ENCODE measurements at regions not wholly inside any gene's neighbourhood (a gene's known extent, or its start where the extent isn't known, plus 50 kb on each side); places are given as distances from the start of the nearest gene placed in this dataset.

- no peaks in the 10 kb centered on the region for H3K27me3 Mint-ChIP-seq
- H3K36me3 Mint-ChIP-seq (ENCODE audit: low read depth): no peaks in the 10 kb centered on the region
- H3K4me1 Mint-ChIP-seq: no peaks in the 10 kb centered on the region
- no peaks in the 10 kb centered on the region for H3K9me3 Mint-ChIP-seq
- ChIA-PET POLR2A (no interaction called here), CTCF (no interaction called here)
- no peak overlapping the region for H3K4me3 Mint-ChIP-seq
- no peak overlapping the region for H3K27ac Mint-ChIP-seq
- DNase-seq: no peak
Observed at GRCh38 chr7:19623676-19624075, 85.2 kb downstream of the POLR1F start.

GRCh38 chr7:19621740-19622139 is 87.1 kb downstream of the POLR1F start:
- H3K27ac Mint-ChIP-seq: no peak overlapping the region
- no peaks in the 10 kb centered on the region for H3K4me1 Mint-ChIP-seq
- no peaks in the 10 kb centered on the region for H3K36me3 Mint-ChIP-seq (ENCODE audit: low read depth)
- no peaks in the 10 kb centered on the region for H3K27me3 Mint-ChIP-seq
- H3K4me3 Mint-ChIP-seq: no peak overlapping the region
- no peaks in the 10 kb centered on the region for H3K9me3 Mint-ChIP-seq
- ChIA-PET POLR2A (no interaction called here), CTCF (no interaction called here)
- no peak for DNase-seq

GRCh38 chr7:19620470-19620869 is 88.4 kb downstream of the POLR1F start:
- CTCF ChIA-PET: no interaction called here
- H3K4me1 Mint-ChIP-seq: no peaks in the 10 kb centered on the region
- no peak for DNase-seq
- no peak overlapping the region for H3K4me3 Mint-ChIP-seq
- H3K9me3 Mint-ChIP-seq: no peaks in the 10 kb centered on the region
- H3K27me3 Mint-ChIP-seq: no peaks in the 10 kb centered on the region
- POLR2A ChIA-PET: no interaction called here
- no peak overlapping the region for H3K27ac Mint-ChIP-seq
- H3K36me3 Mint-ChIP-seq (ENCODE audit: low read depth): no peaks in the 10 kb centered on the region

- no peaks in the 10 kb centered on the region for H3K27me3 Mint-ChIP-seq
- H3K27ac Mint-ChIP-seq: no peak overlapping the region
- DNase-seq: no peak
- H3K36me3 Mint-ChIP-seq (ENCODE audit: low read depth): no peaks in the 10 kb centered on the region
- no peak overlapping the region for H3K4me3 Mint-ChIP-seq
- ChIA-PET CTCF (no interaction called here), POLR2A (no interaction called here)
- H3K4me1 Mint-ChIP-seq: no peaks in the 10 kb centered on the region
- no peaks in the 10 kb centered on the region for H3K9me3 Mint-ChIP-seq
Observed at GRCh38 chr7:19619122-19619521, 89.7 kb downstream of the POLR1F start.

GRCh38 chr7:19617901-19618300 is 90.9 kb downstream of the POLR1F start:
- Mint-ChIP-seq H3K27ac (no peak overlapping the region), H3K4me3 (no peak overlapping the region), H3K27me3 (no peaks in the 10 kb centered on the region), H3K4me1 (no peaks in the 10 kb centered on the region), H3K9me3 (no peaks in the 10 kb centered on the region), H3K36me3 (ENCODE audit: low read depth) (no peaks in the 10 kb centered on the region)
- DNase-seq: no peak
- POLR2A ChIA-PET: no interaction called here
- CTCF ChIA-PET: no interaction called here

GRCh38 chr7:19610194-19610943 is 98.5 kb downstream of the POLR1F start:
- no peak overlapping the region for H3K4me3 Mint-ChIP-seq
- no peaks in the 10 kb centered on the region for H3K9me3 Mint-ChIP-seq
- H3K4me1 Mint-ChIP-seq: no peaks in the 10 kb centered on the region
- H3K27ac Mint-ChIP-seq: no peak overlapping the region
- no peaks in the 10 kb centered on the region for H3K36me3 Mint-ChIP-seq (ENCODE audit: low read depth)
- ChIA-PET CTCF (no interaction called here), POLR2A (no interaction called here)
- DNase-seq: no peak
- H3K27me3 Mint-ChIP-seq: no peaks in the 10 kb centered on the region

- Mint-ChIP-seq H3K36me3 (ENCODE audit: low read depth) (no peaks in the 10 kb centered on the region), H3K27ac (no peak overlapping the region), H3K4me3 (no peak overlapping the region), H3K9me3 (no peaks in the 10 kb centered on the region), H3K4me1 (no peaks in the 10 kb centered on the region), H3K27me3 (no peaks in the 10 kb centered on the region)
- POLR2A ChIA-PET: no interaction called here
- DNase-seq: no peak
- CTCF ChIA-PET: no interaction called here
Observed at GRCh38 chr7:19589446-19589845, 119.4 kb downstream of the POLR1F start.

- no peaks in the 10 kb centered on the region for H3K9me3 Mint-ChIP-seq
- H3K27ac Mint-ChIP-seq: no peak overlapping the region
- H3K27me3 Mint-ChIP-seq: no peaks in the 10 kb centered on the region
- ChIA-PET CTCF (no interaction called here), POLR2A (no interaction called here)
- no peak overlapping the region for H3K4me3 Mint-ChIP-seq
- H3K4me1 Mint-ChIP-seq: no peaks in the 10 kb centered on the region
- no peak for DNase-seq
- H3K36me3 Mint-ChIP-seq (ENCODE audit: low read depth): no peaks in the 10 kb centered on the region
Observed at GRCh38 chr7:19587291-19587690, 121.5 kb downstream of the POLR1F start.

GRCh38 chr7:19585761-19586160 is 123.1 kb downstream of the POLR1F start:
- no peaks in the 10 kb centered on the region for H3K9me3 Mint-ChIP-seq
- no peaks in the 10 kb centered on the region for H3K27me3 Mint-ChIP-seq
- no peaks in the 10 kb centered on the region for H3K4me1 Mint-ChIP-seq
- H3K4me3 Mint-ChIP-seq: no peak overlapping the region
- H3K27ac Mint-ChIP-seq: no peak overlapping the region
- ChIA-PET POLR2A (no interaction called here), CTCF (no interaction called here)
- no peak for DNase-seq
- H3K36me3 Mint-ChIP-seq (ENCODE audit: low read depth): no peaks in the 10 kb centered on the region

- Mint-ChIP-seq H3K4me1 (no peaks in the 10 kb centered on the region), H3K27ac (no peak overlapping the region), H3K9me3 (no peaks in the 10 kb centered on the region), H3K4me3 (no peak overlapping the region), H3K27me3 (no peaks in the 10 kb centered on the region), H3K36me3 (ENCODE audit: low read depth) (no peaks in the 10 kb centered on the region)
- ChIA-PET POLR2A (no interaction called here), CTCF (no interaction called here)
- DNase-seq: no peak
Observed at GRCh38 chr7:19575909-19576557, 132.8 kb downstream of the POLR1F start.

- Mint-ChIP-seq H3K4me3 (no peak overlapping the region), H3K27ac (no peak overlapping the region), H3K9me3 (no peaks in the 10 kb centered on the region), H3K4me1 (no peaks in the 10 kb centered on the region), H3K36me3 (ENCODE audit: low read depth) (no peaks in the 10 kb centered on the region), H3K27me3 (no peaks in the 10 kb centered on the region)
- CTCF ChIA-PET: no interaction called here
- POLR2A ChIA-PET: no interaction called here
- no peak for DNase-seq
Observed at GRCh38 chr7:19574131-19574530, 134.7 kb downstream of the POLR1F start.

GRCh38 chr7:19572566-19572965 is 136.3 kb downstream of the POLR1F start:
- no peaks in the 10 kb centered on the region for H3K9me3 Mint-ChIP-seq
- DNase-seq: no peak
- H3K4me3 Mint-ChIP-seq: no peak overlapping the region
- H3K4me1 Mint-ChIP-seq: no peaks in the 10 kb centered on the region
- no peaks in the 10 kb centered on the region for H3K36me3 Mint-ChIP-seq (ENCODE audit: low read depth)
- H3K27ac Mint-ChIP-seq: no peak overlapping the region
- H3K27me3 Mint-ChIP-seq: no peaks in the 10 kb centered on the region
- ChIA-PET CTCF (no interaction called here), POLR2A (no interaction called here)

- no peak overlapping the region for H3K4me3 Mint-ChIP-seq
- no peaks in the 10 kb centered on the region for H3K27me3 Mint-ChIP-seq
- H3K27ac Mint-ChIP-seq: no peak overlapping the region
- no peak for DNase-seq
- ChIA-PET POLR2A (no interaction called here), CTCF (no interaction called here)
- no peaks in the 10 kb centered on the region for H3K36me3 Mint-ChIP-seq (ENCODE audit: low read depth)
- no peaks in the 10 kb centered on the region for H3K9me3 Mint-ChIP-seq
- no peaks in the 10 kb centered on the region for H3K4me1 Mint-ChIP-seq
Observed at GRCh38 chr7:19567011-19567410, 141.8 kb downstream of the POLR1F start.

- Mint-ChIP-seq H3K4me1 (no peaks in the 10 kb centered on the region), H3K9me3 (no peaks in the 10 kb centered on the region), H3K27ac (no peak overlapping the region), H3K4me3 (no peak overlapping the region), H3K36me3 (ENCODE audit: low read depth) (no peaks in the 10 kb centered on the region), H3K27me3 (no peaks in the 10 kb centered on the region)
- DNase-seq: no peak
- ChIA-PET CTCF (no interaction called here), POLR2A (no interaction called here)
Observed at GRCh38 chr7:19565602-19566001, 143.2 kb downstream of the POLR1F start.

Data from activated CD4-positive, alpha-beta T cell treated with anti-CD3 and anti-CD28 coated beads, Interleukin-2, amount 10 ng/mL, durations not matched to agents 7 days and 5 days (primary cell).